HEK293T (cell line): ENCODE measurements at regions not wholly inside any gene's neighbourhood (a gene's known extent, or its start where the extent isn't known, plus 50 kb on each side); places are given as distances from the start of the nearest gene placed in this dataset.

Experiments
- FOXK2 ChIP-seq: fragments of 450-650 bp; IDR thresholded peaks from 2 replicates; pipeline ENCODE4 v1.6.1; 2016; ENCODE audit warnings: mild to moderate bottlenecking
- HDGF ChIP-seq: fragments of 450-650 bp; IDR thresholded peaks from 2 replicates; pipeline ENCODE4 v1.6.1; 2017; ENCODE audit warnings: antibody characterized with exemption, borderline replicate concordance
- ZNF384 ChIP-seq: fragments of 450-650 bp; IDR thresholded peaks from 2 replicates; pipeline ENCODE4 v1.6.1; 2016

DNA sequence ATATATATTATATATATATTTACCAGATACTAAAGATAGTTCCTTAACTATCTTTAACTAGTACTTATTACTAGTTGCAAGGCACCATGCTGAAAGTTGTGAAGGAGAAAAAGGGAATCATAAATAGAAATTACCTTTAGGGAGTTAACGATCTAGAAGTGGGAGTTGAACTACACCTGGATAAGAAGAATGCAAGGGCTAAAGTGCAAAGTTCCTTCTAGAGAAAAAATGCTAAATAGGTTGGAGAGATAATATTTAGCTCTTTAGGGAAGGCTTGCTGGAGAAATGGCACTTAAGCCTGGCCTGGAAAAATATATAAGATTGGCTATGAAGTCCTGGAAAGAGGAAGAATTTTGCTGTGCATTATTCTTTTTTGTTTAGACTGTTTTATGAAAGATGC, 130.6 kb upstream of the IGSF10 start:
- TF ChIP-seq FOXK2 (no peak), ZNF384 (no peak), HDGF (no peak)
